GM12878 (cell line): ENCODE measurements at regions not wholly inside any gene's neighbourhood (a gene's known extent, or its start where the extent isn't known, plus 50 kb on each side); places are given as distances from the start of the nearest gene placed in this dataset.

Experiments used
- ATAC-seq: fragments of 200-7000 bp; cut with Tn5 transposase; 3 replicates; pipeline ENCODE4 v1.9.1; 2020; ENCODE audit warnings: mild to moderate bottlenecking, moderate library complexity
- BruUV-seq: library from RNA; stranded (reverse); fragments of 400-500 nt; replicated peaks from 2 replicates; lab custom pipeline; 2021; lab: Mats Ljungman, UMichigan
- CTCF ChIA-PET: fragments of 300-600 bp; sonication (Branson Sonifier 250); formaldehyde crosslinking; extraction: SDS; loops from one replicate; lab custom pipeline; 2021; ENCODE audit warnings: inconsistent platforms; lab: Yijun Ruan, JAX
- POLR2A ChIA-PET: fragments of 350-600 bp; formaldehyde crosslinking; extraction: SDS; loops from one replicate; lab custom pipeline; 2021; ENCODE audit warnings: inconsistent platforms; lab: Charles Lee
- RAD21 ChIA-PET: fragments of 300-600 bp; sonication (Branson Sonifier 250); formaldehyde crosslinking; loops from one replicate; lab custom pipeline; 2023; ENCODE audit warnings: antibody characterized with exemption; ENCODE audit not compliant: unreplicated experiment; lab: Charles Lee
- SMC1A ChIA-PET: fragments of 300-600 bp; sonication (Branson Sonifier 250); formaldehyde crosslinking; loops from one replicate; lab custom pipeline; 2023; ENCODE audit not compliant: unreplicated experiment, uncharacterized antibody; lab: Charles Lee
- DNase-seq: peaks from one replicate; pipeline ENCODE4 v3.0.0-alpha.2; 2011; ENCODE audit warnings: low read depth, low spot score
- FAIRE-seq: peaks from 3 replicates; lab custom pipeline; 2011; peaks lifted over from hg19 to GRCh38; lab: Jason Lieb, UNC
- H2AFZ ChIP-seq: 2 replicates; pipeline ENCODE4 v1.6.0; 2011; ENCODE audit warnings: low read depth, low read length, control low read depth; ENCODE audit not compliant: control insufficient read depth
- H3K27ac ChIP-seq: 2 replicates; pipeline ENCODE4 v1.5.1; 2011; ENCODE audit warnings: control low read depth; ENCODE audit not compliant: control insufficient read depth, insufficient read depth
- H3K27me3 ChIP-seq, 2 experiments: replicated peaks in 1 of 2; 2 replicates each; pipeline versions ENCODE4 v1.6.0 to v1.6.1; 2011; ENCODE audit warnings: low read length in 1 of 2; ENCODE audit not compliant: control insufficient read depth in 2 of 2, insufficient read depth in 2 of 2
- H3K36me3 ChIP-seq, 2 experiments: 2 replicates each; pipeline ENCODE4 v1.5.1; 2011; ENCODE audit warnings: low read length in 1 of 2; ENCODE audit not compliant: control insufficient read depth in 2 of 2, insufficient read depth in 2 of 2
- H3K4me1 ChIP-seq: 2 replicates; pipeline ENCODE4 v1.6.1; 2011; ENCODE audit warnings: mild to moderate bottlenecking, low read length, moderate library complexity, mixed read lengths; ENCODE audit not compliant: control insufficient read depth, insufficient read depth
- H3K4me2 ChIP-seq: 2 replicates; pipeline ENCODE4 v1.6.0; 2011; ENCODE audit warnings: control low read depth; ENCODE audit not compliant: control insufficient read depth, insufficient read depth
- H3K4me3 ChIP-seq: fragments of 200-600 bp; sonication (generic); 2 replicates; pipeline ENCODE4 v1.5.1; 2016
- H3K79me2 ChIP-seq: 2 replicates; pipeline ENCODE4 v1.6.0; 2011; ENCODE audit warnings: low read length; ENCODE audit not compliant: control insufficient read depth, insufficient read depth
- H3K9ac ChIP-seq: 2 replicates; pipeline ENCODE4 v1.8.0; 2011; ENCODE audit warnings: low read length, control low read depth, mixed read lengths; ENCODE audit not compliant: control insufficient read depth, insufficient read depth
- H3K9me3 ChIP-seq: replicated peaks from 3 replicates; pipeline ENCODE4 v1.5.1; 2011; ENCODE audit warnings: mild to moderate bottlenecking, low read length; ENCODE audit not compliant: control insufficient read depth, insufficient read depth
- H4K20me1 ChIP-seq: 2 replicates; pipeline ENCODE4 v1.6.0; 2011; ENCODE audit not compliant: control insufficient read depth, insufficient read depth
- CHD1 ChIP-seq: IDR thresholded peaks from 2 replicates; pipeline ENCODE4 v1.6.1; 2012; ENCODE audit warnings: low read depth, low read length, improper control_type of control experiment
- CTCF ChIP-seq, 3 experiments: IDR thresholded peaks in 2 of 3; conservative IDR thresholded peaks in 1 of 3; 2 replicates each; pipeline ENCODE4 v1.5.1; 2011; ENCODE audit warnings: low read depth in 3 of 3, low read length in 3 of 3, mild to moderate bottlenecking in 3 of 3, control low read depth in 2 of 3, moderate library complexity in 2 of 3, inconsistent platforms in 1 of 3, mixed read lengths in 1 of 3; ENCODE audit not compliant: control insufficient read depth in 2 of 3, insufficient read depth in 1 of 3; ENCODE audit errors: extremely low read depth in 1 of 3
- EGR1 ChIP-seq, 2 experiments: IDR thresholded peaks; 1 replicate in 1 of 2; 2 replicates in 1 of 2; pipeline ENCODE4 v1.6.1; 2011 to 2012; ENCODE audit warnings: low read depth in 2 of 2, low read length in 2 of 2, borderline replicate concordance in 1 of 2, mild to moderate bottlenecking in 1 of 2, moderate library complexity in 1 of 2
- PBX3 ChIP-seq: IDR thresholded peaks from 2 replicates; pipeline ENCODE4 v1.6.1; 2011; ENCODE audit warnings: mild to moderate bottlenecking, low read depth, low read length, moderate library complexity; ENCODE audit not compliant: insufficient replicate concordance
- STAT1 ChIP-seq: fragments of 450-650 bp; conservative IDR thresholded peaks from 2 replicates; pipeline ENCODE4 v1.6.1; 2014; ENCODE audit warnings: antibody characterized with exemption, mild to moderate bottlenecking
- WGBS: methylation state at CpG from one replicate; pipeline ENCODE4 v1.1.6; 2016; ENCODE audit warnings: low lambda C conversion rate; ENCODE audit not compliant: insufficient replicate concordance, insufficient coverage; ENCODE audit errors: missing lambda C conversion rate; 5-methylcytosine and 5-hydroxymethylcytosine counted together
- in situ Hi-C: fragments of 300-500 bp; cut with MboI; formaldehyde crosslinking; loops from 9 replicates; pipeline ENCODE4 v1.14.3; 2018; ENCODE audit warnings: mixed read lengths
- intact Hi-C: fragments of 100-400 bp; cut with micrococcal nuclease; formaldehyde crosslinking; loops from one replicate; pipeline ENCODE4 v1.14.2; 2022; ENCODE audit not compliant: unreplicated experiment

GRCh38 chr18:57928466-57928865 lies 115.6 kb upstream of the NEDD4L start:
- ChIA-PET RAD21 (no interaction called here), POLR2A (no interaction called here), SMC1A (no interaction called here), CTCF (no interaction called here)
- TF ChIP-seq CTCF (IDR thresholded peaks at IDR 0.05 in 2 of 3, conservative IDR thresholded peaks at IDR 0.05 in 1 of 3; ENCODE audit: control insufficient read depth in 2 of 3, extremely low read depth in 1 of 3, insufficient read depth in 1 of 3, low read depth in 3 of 3, low read length in 3 of 3) (no peak), PBX3 (no peak), CHD1 (no peak)
- Histone ChIP-seq H3K27me3 (no peaks in the 10 kb centered on the region), H3K36me3 (no peaks in the 10 kb centered on the region), H4K20me1 (no peaks in the 10 kb centered on the region), H3K9me3 (no peaks in the 10 kb centered on the region; the same call in 2 of the 3 replicates), H3K79me2 (no peaks in the 10 kb centered on the region), H3K4me2 (no peak overlapping the region), H3K9ac (no peak overlapping the region), H3K27ac (no peak overlapping the region), H3K4me1 (peaks cover 6% of the 10 kb centered on the region), H3K4me3 (no peak overlapping the region), H2AFZ (no peak overlapping the region)
- DNase-seq: no peak
- 10% methylated on average over 5 of the region's 5 CpGs for WGBS
- in situ Hi-C loops: no loop called here
- no peak for ATAC-seq
- FAIRE-seq: no peak
- intact Hi-C loops: no loop called here
- no TSS peak for BruUV-seq

- Histone ChIP-seq H3K79me2 (no peaks in the 10 kb centered on the region), H3K4me2 (no peak overlapping the region), H3K27me3 (no peaks in the 10 kb centered on the region), H4K20me1 (no peaks in the 10 kb centered on the region), H2AFZ (no peak overlapping the region), H3K4me3 (no peak overlapping the region), H3K9ac (no peak overlapping the region), H3K4me1 (peaks cover 6% of the 10 kb centered on the region), H3K27ac (no peak overlapping the region), H3K9me3 (no peaks in the 10 kb centered on the region), H3K36me3 (no peaks in the 10 kb centered on the region)
- FAIRE-seq (no peak), ATAC-seq (no peak), DNase-seq (no peak)
- RAD21 ChIA-PET: no interaction called here
- TF ChIP-seq STAT1: no peak
- TF ChIP-seq EGR1 (IDR thresholded peaks at IDR 0.05; ENCODE audit: borderline replicate concordance in 1 of 2, low read depth in 2 of 2, low read length in 2 of 2): no peak
- intact Hi-C loops (no loop called here), in situ Hi-C loops (no loop called here)
- WGBS: 56% methylated on average over 2 of the region's 2 CpGs
- SMC1A ChIA-PET: no interaction called here
- POLR2A ChIA-PET: no interaction called here
- no TSS peak for BruUV-seq
- CTCF ChIA-PET: no interaction called here
Measured at GRCh38 chr18:57927511-57927910, 116.5 kb upstream of the NEDD4L start.
